ENCODE measurements at regions not wholly inside any gene's neighbourhood (a gene's known extent, or its start where the extent isn't known, plus 50 kb on each side); places are given as distances from the start of the nearest gene placed in this dataset.

- TF ChIP-seq CTCF (IDR thresholded peaks at IDR 0.05; ENCODE audit: low read length) (no peak), EZH2 (IDR thresholded peaks at IDR 0.05; ENCODE audit: borderline replicate concordance, low read length) (no peak)
These were observed 67.7 kb upstream of the NEUROD6 start for GRCh38 chr7:31408140-31408729.
